GM12875 (cell line): ENCODE measurements at regions not wholly inside any gene's neighbourhood (a gene's known extent, or its start where the extent isn't known, plus 50 kb on each side); places are given as distances from the start of the nearest gene placed in this dataset.

Source experiments
- H3K4me3 ChIP-seq: one replicate; pipeline ENCODE4 v1.5.1; 2011; ENCODE audit warnings: low read depth, low read length, control low read depth
- TF ChIP-seq, protein P1 (sequence below): IDR thresholded peaks from 2 replicates; pipeline ENCODE4 v1.5.1; 2011; ENCODE audit warnings: low read depth, mild to moderate bottlenecking, control low read depth, inconsistent platforms, low read length, moderate library complexity, borderline replicate concordance; ENCODE audit not compliant: insufficient read depth

DNA sequence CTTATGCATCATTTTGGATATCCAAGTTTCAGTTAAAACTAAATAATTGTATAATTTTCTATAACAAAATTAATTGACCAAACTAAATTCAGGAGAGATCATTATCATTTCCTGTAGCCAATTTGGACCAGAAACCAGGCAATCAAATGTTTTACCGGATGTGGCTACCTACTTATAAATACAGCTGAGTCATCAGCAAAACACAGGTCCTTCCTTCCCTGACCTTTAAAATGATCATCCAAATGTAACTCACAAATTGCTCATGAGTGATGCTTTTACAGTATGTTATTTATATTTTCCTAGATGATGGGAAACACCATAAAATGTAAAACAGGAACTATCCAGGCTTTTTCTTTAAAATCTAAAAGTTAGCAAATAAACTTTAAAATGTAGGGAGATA lies 133.7 kb downstream of the CBLN2 start:
- TF ChIP-seq, protein P1, sequence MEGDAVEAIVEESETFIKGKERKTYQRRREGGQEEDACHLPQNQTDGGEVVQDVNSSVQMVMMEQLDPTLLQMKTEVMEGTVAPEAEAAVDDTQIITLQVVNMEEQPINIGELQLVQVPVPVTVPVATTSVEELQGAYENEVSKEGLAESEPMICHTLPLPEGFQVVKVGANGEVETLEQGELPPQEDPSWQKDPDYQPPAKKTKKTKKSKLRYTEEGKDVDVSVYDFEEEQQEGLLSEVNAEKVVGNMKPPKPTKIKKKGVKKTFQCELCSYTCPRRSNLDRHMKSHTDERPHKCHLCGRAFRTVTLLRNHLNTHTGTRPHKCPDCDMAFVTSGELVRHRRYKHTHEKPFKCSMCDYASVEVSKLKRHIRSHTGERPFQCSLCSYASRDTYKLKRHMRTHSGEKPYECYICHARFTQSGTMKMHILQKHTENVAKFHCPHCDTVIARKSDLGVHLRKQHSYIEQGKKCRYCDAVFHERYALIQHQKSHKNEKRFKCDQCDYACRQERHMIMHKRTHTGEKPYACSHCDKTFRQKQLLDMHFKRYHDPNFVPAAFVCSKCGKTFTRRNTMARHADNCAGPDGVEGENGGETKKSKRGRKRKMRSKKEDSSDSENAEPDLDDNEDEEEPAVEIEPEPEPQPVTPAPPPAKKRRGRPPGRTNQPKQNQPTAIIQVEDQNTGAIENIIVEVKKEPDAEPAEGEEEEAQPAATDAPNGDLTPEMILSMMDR = no peak

DNA sequence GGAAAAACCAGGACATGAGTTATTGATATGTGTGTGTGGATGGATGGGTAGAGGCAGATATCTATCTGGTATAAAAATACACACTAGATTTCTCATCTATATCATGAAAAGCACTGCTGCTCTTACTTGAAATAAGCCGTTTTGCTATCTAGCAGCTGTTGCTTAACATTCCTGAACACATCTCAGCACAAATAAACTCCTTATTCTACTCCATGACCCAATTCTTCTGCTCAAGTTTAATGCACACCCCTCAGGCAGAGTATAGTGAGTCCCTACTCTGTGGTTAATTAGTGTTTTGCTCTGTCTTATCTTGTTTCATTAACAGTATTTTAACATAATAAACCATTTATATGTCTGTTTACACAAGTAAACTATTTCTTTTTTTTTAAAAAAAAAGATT lies 134.2 kb downstream of the CBLN2 start:
- H3K4me3 ChIP-seq = no peak overlapping the region
- TF ChIP-seq, protein P1 = no peak

More for the DNA sequence above, 133.7 kb downstream of the CBLN2 start:
- H3K4me3 ChIP-seq = no peak overlapping the region

DNA sequence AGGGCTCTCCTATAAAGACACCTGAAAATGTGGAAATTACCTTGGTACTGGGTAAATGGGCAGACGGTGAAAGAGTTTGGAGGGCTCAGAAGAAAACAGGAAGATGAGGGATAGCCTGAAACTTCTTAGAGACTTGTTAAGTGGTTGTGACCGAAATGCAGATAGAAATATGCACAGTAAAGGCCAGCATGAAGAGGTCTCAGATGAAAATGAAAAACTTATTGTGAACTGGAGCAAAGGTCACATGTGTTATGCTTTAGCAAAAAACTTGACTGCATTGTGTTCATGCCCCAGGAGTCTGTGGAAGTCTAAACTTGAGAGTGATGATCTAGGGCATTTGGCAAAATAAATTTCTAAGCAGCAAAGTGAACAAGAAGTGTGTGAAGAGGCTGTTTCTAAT lies 137.1 kb downstream of the CBLN2 start:
- no peak overlapping the region for H3K4me3 ChIP-seq
- TF ChIP-seq, protein P1 = no peak

DNA sequence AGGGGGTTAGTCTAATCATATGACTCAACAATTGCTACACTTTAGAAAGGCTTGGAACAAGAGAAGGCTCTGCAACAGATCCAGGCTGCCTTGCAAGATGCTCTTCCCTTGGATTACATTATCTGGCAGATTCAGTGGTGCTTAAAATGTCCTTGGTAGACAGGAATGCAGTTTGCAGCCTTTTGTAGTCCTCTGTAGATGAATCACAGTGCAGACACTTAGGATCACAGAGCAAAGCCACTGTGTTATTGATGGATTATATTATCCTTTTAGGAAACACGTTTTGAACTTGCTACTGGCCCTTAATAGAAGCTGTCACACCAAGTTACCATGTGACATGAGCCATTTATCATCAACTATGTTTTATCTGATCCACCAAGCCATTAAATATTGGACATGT lies 152.2 kb downstream of the CBLN2 start:
- TF ChIP-seq, protein P1 = no peak
- no peak overlapping the region for H3K4me3 ChIP-seq

DNA sequence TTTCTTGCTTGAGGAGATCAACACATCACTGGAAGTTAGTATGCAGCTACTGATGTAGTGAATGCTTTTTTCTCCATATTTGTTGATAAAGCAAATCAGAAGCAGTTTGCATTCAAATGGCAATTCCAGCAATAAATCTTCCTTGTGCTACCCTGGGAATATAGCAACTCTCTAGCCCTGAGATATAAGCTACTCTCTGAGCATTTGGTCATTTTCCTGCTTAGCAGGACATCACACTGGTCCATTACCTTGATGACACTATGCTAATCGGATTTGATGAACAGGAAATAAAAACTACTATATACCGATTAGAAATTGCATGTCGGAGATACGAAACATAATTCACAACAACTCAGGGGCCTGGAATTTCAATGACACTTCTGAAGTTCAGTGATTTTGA lies 152.7 kb downstream of the CBLN2 start:
- H3K4me3 ChIP-seq = no peak overlapping the region
- TF ChIP-seq, protein P1 = no peak

DNA sequence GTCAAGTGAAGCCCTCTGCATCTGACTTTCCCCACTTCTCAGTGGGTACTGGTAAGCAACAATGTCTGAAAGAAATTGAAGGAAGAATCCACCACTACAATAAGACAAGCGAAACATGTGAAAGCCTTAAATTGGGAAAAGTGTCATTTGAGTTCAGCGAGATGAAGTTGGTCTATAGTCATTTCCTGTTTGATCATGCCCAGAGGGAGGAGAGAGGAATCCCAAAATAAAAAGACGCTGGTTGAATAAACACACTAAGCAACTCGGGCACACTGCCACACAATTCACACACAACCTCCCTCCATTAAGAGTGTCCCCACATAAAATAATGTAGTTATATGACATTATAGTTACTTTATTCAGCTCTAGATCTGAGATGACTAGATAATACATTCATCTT lies 166.1 kb downstream of the CBLN2 start:
- TF ChIP-seq, protein P1 = no peak
- H3K4me3 ChIP-seq = no peak overlapping the region

DNA sequence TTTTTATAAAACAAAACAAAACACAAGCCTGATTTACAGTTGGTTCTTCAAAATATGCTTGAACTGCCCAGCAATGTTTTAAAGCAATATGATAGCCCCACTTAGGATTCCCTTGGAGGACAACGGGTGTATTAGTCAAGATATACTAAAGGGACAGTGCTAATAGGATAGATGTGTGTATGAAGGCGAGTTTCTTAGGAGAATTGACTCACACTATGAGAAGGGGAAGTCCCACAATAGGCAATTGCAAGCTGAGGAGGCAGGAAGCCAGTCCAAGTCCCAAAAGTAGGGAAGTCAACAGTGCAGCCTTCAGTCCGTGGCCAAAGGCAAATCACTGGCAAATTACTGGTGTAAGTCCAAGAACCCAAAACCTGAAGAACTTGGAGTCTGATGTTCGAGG lies 167.9 kb downstream of the CBLN2 start:
- TF ChIP-seq, protein P1 = no peak
- no peak overlapping the region for H3K4me3 ChIP-seq
